Naive thymus-derived CD4-positive, alpha-beta T cell (primary cell): ENCODE measurements at regions not wholly inside any gene's neighbourhood (a gene's known extent, or its start where the extent isn't known, plus 50 kb on each side); places are given as distances from the start of the nearest gene placed in this dataset.

Experiments
- ATAC-seq: fragments of 150-1000 bp; cut with Tn5 transposase; 2 replicates; pipeline ENCODE4 v1.10.0; 2021; ENCODE audit warnings: mild to moderate bottlenecking, moderate library complexity
- CTCF ChIA-PET: fragments of 350-600 bp; sonication (Branson Sonifier 250); formaldehyde crosslinking; loops from one replicate; lab custom pipeline; 2021; ENCODE audit warnings: antibody characterized with exemption; lab: Charles Lee
- POLR2A ChIA-PET: fragments of 350-600 bp; sonication (Branson Sonifier 250); formaldehyde crosslinking; loops from one replicate; lab custom pipeline; 2021; ENCODE audit warnings: antibody characterized with exemption, inconsistent platforms; lab: Charles Lee
- DNase-seq, 9 donors: peaks; one replicate each; pipeline versions ENCODE4 v3.0.0 to v3.0.0-alpha.2; 2020 to 2022; ENCODE audit warnings: mixed read lengths in 1 of 9
- H3K27ac ChIP-seq: one replicate; pipeline ENCODE4 v1.7.0; 2013; ENCODE audit warnings: mild to moderate bottlenecking, low read depth, low read length, moderate library complexity
- H3K27me3 ChIP-seq, 2 donors: one replicate each; pipeline ENCODE4 v1.7.0; 2013; ENCODE audit warnings: low read length in 2 of 2, mild to moderate bottlenecking in 2 of 2, moderate library complexity in 2 of 2; ENCODE audit not compliant: control insufficient read depth in 2 of 2, insufficient read depth in 2 of 2
- H3K36me3 ChIP-seq, 3 experiments: 1 replicate in 2 of 3; 2 replicates in 1 of 3; pipeline ENCODE4 v1.7.0; 2013; ENCODE audit warnings: low read length in 3 of 3, mild to moderate bottlenecking in 3 of 3, moderate library complexity in 1 of 3; ENCODE audit not compliant: insufficient read depth in 3 of 3, control insufficient read depth in 2 of 3
- H3K4me1 ChIP-seq, 2 donors: one replicate each; pipeline ENCODE4 v1.7.0; 2013; ENCODE audit warnings: low read length in 2 of 2, mild to moderate bottlenecking in 2 of 2, moderate library complexity in 1 of 2; ENCODE audit not compliant: control insufficient read depth in 2 of 2, insufficient read depth in 2 of 2
- H3K4me3 ChIP-seq: 2 replicates; pipeline ENCODE4 v1.7.0; 2013; ENCODE audit warnings: mild to moderate bottlenecking, low read length
- H3K9me3 ChIP-seq, 3 experiments: 1 replicate in 2 of 3; 2 replicates in 1 of 3; pipeline ENCODE4 v1.7.0; 2013; ENCODE audit warnings: low read length in 3 of 3; ENCODE audit not compliant: control insufficient read depth in 2 of 3
- H3K27ac Mint-ChIP-seq, 9 donors: one replicate each; pipeline ENCODE4 v1.8.0; 2020 to 2022; ENCODE audit warnings: mixed read lengths in 9 of 9, mild to moderate bottlenecking in 8 of 9, moderate library complexity in 5 of 9, inconsistent platforms in 2 of 9
- H3K27me3 Mint-ChIP-seq, 5 donors: one replicate each; pipeline ENCODE4 v1.8.0; 2021 to 2022; ENCODE audit warnings: mixed read lengths in 5 of 5, mild to moderate bottlenecking in 1 of 5
- H3K36me3 Mint-ChIP-seq, 5 donors: one replicate each; pipeline ENCODE4 v1.8.0; 2020 to 2022; ENCODE audit warnings: mixed read lengths in 5 of 5, mild to moderate bottlenecking in 3 of 5, inconsistent platforms in 1 of 5
- H3K4me1 Mint-ChIP-seq, 7 donors: one replicate each; pipeline ENCODE4 v1.8.0; 2020 to 2022; ENCODE audit warnings: mixed read lengths in 7 of 7, mild to moderate bottlenecking in 3 of 7, inconsistent platforms in 1 of 7
- H3K4me3 Mint-ChIP-seq, 10 donors: one replicate each; pipeline ENCODE4 v1.8.0; 2020 to 2022; ENCODE audit warnings: mild to moderate bottlenecking in 10 of 10, mixed read lengths in 10 of 10, moderate library complexity in 6 of 10, inconsistent platforms in 2 of 10
- H3K9me3 Mint-ChIP-seq, 11 donors: one replicate each; pipeline ENCODE4 v1.8.0; 2020 to 2022; ENCODE audit warnings: mixed read lengths in 11 of 11, mild to moderate bottlenecking in 4 of 11, inconsistent platforms in 1 of 11, moderate library complexity in 1 of 11
- intact Hi-C, 2 donors: fragments of 100-400 bp; cut with micrococcal nuclease; formaldehyde crosslinking; loops; one replicate each; pipeline ENCODE4 v1.15.1; 2023

DNA sequence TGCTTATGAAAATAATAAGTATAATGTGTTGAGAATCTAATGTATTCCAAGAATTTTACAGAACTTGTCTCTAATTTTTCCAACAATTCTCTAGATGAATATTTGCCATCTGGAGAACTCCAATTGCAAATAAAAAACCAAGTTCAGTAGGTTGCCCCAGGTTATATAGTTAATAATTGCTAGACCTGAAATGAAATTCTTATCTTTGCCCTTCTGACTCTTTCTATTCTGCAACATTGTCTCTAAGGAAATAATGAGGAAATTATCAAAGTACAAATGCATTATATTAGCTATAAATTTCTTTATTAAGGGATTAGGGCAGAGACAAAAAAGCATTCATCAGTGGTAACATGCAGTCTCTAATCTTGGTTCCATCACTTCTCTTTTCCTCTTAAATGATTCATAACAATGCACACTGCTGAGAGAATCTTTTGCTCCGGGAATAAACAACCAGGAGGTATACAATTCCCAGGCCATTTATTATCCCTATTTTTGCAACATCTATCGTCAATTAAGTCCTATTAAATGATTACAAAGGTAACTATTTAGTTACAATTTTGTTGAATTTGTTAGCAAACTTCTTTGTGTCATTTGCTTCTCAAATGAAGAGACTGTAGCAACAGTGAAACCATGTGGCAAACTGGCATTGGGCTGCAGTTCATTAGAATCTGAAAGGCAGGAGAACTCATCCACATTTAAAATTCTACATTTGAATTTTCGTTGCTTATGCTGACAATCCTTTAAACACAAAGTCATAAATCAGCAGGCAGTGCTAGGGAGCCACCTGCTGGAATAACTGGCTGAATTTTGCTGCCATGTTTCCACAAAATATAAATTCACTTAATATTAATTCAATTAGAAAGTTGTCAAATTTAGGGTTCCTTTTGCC is 349.6 kb downstream of the KIF2B start:
- no peak overlapping the region for H3K27ac Mint-ChIP-seq
- no peaks in the 10 kb centered on the region for H3K4me1 Mint-ChIP-seq
- Histone ChIP-seq H3K9me3 (no peaks in the 10 kb centered on the region), H3K36me3 (no peaks in the 10 kb centered on the region), H3K4me3 (no peak overlapping the region), H3K27me3 (no peaks in the 10 kb centered on the region), H3K27ac (no peak overlapping the region), H3K4me1 (no peaks in the 10 kb centered on the region)
- ATAC-seq (no peak), DNase-seq (no peak)
- intact Hi-C loops: no loop called here
- ChIA-PET POLR2A (no interaction called here), CTCF (no interaction called here)
- H3K36me3 Mint-ChIP-seq: no peaks in the 10 kb centered on the region
- H3K27me3 Mint-ChIP-seq: no peaks in the 10 kb centered on the region
- H3K4me3 Mint-ChIP-seq: no peak overlapping the region
- peaks cover 0 to 11% (median 2%) of the 10 kb centered on the region in 11 donors for H3K9me3 Mint-ChIP-seq

DNA sequence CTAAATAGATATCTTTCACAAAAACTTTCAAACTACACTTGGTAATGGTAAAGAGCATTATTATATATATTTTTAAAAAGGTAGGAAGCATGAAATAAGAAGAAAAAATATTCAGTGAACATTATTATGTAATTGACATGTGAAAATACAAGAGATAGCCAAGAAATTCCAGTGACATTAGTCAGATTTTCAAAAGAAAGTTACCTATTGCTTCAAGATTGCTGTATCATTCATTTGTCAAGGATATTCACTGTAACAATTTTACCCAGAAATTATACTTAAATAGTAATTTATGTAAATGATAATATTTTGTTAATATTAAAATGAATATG is 350.2 kb downstream of the KIF2B start:
- H3K4me1 Mint-ChIP-seq: no peaks in the 10 kb centered on the region
- no peak overlapping the region for H3K4me3 ChIP-seq
- ATAC-seq (no peak), DNase-seq (no peak)
- no peaks in the 10 kb centered on the region for H3K27me3 Mint-ChIP-seq
- H3K36me3 Mint-ChIP-seq: no peaks in the 10 kb centered on the region
- no peaks in the 10 kb centered on the region for H3K9me3 ChIP-seq
- H3K4me3 Mint-ChIP-seq: no peak overlapping the region
- H3K27ac ChIP-seq: no peak overlapping the region
- H3K27me3 ChIP-seq: no peaks in the 10 kb centered on the region
- CTCF ChIA-PET: no interaction called here
- H3K27ac Mint-ChIP-seq: no peak overlapping the region
- H3K9me3 Mint-ChIP-seq: peaks cover 0 to 11% (median 3%) of the 10 kb centered on the region in 11 donors
- POLR2A ChIA-PET: no interaction called here
- H3K4me1 ChIP-seq: no peaks in the 10 kb centered on the region
- no peaks in the 10 kb centered on the region for H3K36me3 ChIP-seq
- intact Hi-C loops: no loop called here

DNA sequence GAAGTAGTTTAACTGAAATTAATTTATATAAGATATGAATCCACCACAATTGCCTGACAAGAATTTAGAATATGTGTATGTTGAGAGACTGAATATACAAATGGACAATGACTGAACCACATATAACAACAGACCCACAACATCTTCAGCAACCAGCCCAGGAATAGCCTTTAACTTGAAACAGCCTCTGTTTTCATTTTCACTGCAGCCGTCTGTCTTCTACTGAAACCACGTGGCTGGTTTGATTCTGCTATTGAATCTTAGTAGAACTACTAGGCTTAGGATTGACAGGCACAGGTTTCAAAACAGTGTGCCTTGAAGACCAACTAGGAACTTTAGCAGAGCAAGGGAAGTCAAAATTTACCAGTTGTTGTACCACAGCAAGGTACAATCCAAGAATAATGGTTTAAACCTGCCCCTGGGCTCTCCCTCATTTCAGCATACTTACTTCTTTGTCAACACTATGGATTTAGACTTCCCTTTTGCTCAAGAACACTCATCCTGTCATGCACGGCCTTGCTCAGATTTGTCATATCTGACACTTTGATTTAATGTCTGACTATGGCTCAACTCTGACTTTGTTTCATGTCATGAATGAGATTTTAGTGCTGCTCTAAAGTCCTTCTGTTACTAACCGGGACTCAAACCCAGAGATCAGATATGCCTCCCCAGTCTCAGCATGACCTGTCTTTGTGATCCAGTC is 355.0 kb downstream of the KIF2B start:
- ATAC-seq: no peak
- peaks cover 0 to 21% (median 4%) of the 10 kb centered on the region in 11 donors for H3K9me3 Mint-ChIP-seq
- no peaks in the 10 kb centered on the region for H3K4me1 Mint-ChIP-seq
- Histone ChIP-seq H3K27ac (no peak overlapping the region), H3K4me3 (no peak overlapping the region), H3K27me3 (no peaks in the 10 kb centered on the region), H3K9me3 (no peaks in the 10 kb centered on the region), H3K36me3 (no peaks in the 10 kb centered on the region), H3K4me1 (no peaks in the 10 kb centered on the region)
- CTCF ChIA-PET: no interaction called here
- H3K36me3 Mint-ChIP-seq: no peaks in the 10 kb centered on the region
- no peaks in the 10 kb centered on the region for H3K27me3 Mint-ChIP-seq
- intact Hi-C loops: no loop called here
- POLR2A ChIA-PET: no interaction called here
- H3K27ac Mint-ChIP-seq: no peak overlapping the region
- no peak overlapping the region for H3K4me3 Mint-ChIP-seq
- no peak for DNase-seq

DNA sequence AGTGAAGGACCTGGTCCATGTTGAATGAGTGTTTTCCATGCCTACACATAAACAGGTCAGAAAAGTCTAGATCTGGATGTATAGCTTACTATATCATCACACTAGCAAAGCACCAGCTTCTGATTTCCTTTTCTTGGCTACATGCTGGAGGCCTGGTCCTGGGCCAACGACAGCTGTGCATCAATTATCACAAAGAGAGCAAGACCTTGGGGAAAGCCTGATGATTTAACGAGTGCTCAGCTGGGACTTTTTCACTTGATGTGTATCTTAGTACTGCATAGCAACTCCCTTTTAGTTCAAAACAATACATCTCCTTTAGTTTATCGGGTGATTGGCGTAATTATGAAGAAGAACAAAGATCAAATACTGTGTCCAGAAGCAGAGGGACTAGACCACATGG is 358.2 kb downstream of the KIF2B start:
- Histone ChIP-seq H3K4me1 (no peaks in the 10 kb centered on the region), H3K9me3 (no peaks in the 10 kb centered on the region), H3K27ac (no peak overlapping the region), H3K27me3 (no peaks in the 10 kb centered on the region), H3K4me3 (no peak overlapping the region), H3K36me3 (no peaks in the 10 kb centered on the region)
- no peaks in the 10 kb centered on the region for H3K4me1 Mint-ChIP-seq
- DNase-seq: no peak
- H3K9me3 Mint-ChIP-seq: peaks cover 3 to 17% (median 6%) of the 10 kb centered on the region in 11 donors
- ChIA-PET POLR2A (no interaction called here), CTCF (no interaction called here)
- no peak for ATAC-seq
- H3K36me3 Mint-ChIP-seq: no peaks in the 10 kb centered on the region
- H3K27ac Mint-ChIP-seq: no peak overlapping the region
- intact Hi-C loops: no loop called here
- no peak overlapping the region for H3K4me3 Mint-ChIP-seq
- no peaks in the 10 kb centered on the region for H3K27me3 Mint-ChIP-seq

DNA sequence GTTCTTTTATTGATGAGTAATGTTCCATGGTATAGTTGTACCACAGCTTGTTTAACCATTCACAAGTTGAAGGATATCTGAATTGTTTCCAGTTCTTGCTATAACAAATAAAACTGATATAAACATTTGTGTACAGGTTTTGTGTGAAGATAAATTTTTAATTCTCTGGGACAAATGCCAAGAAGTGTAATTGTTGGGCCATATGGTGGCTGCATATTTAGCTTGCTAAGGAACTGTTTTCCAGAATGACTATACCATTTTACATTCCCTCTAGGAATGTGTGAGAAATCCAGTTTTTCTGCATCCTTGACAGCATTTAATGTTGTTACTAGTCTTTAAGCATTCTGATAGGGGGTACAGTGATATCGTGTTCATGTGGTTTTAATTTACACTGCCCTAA is 368.5 kb downstream of the KIF2B start:
- ATAC-seq (no peak), DNase-seq (no peak)
- H3K4me1 Mint-ChIP-seq: no peaks in the 10 kb centered on the region
- no peak overlapping the region for H3K27ac Mint-ChIP-seq
- Histone ChIP-seq H3K9me3 (peaks cover 0 to 4% (median 0%) of the 10 kb centered on the region in 3 experiments), H3K4me1 (no peaks in the 10 kb centered on the region), H3K4me3 (no peak overlapping the region), H3K27me3 (no peaks in the 10 kb centered on the region), H3K36me3 (no peaks in the 10 kb centered on the region), H3K27ac (no peak overlapping the region)
- peaks cover 0 to 13% (median 6%) of the 10 kb centered on the region in 11 donors for H3K9me3 Mint-ChIP-seq
- H3K36me3 Mint-ChIP-seq: no peaks in the 10 kb centered on the region
- intact Hi-C loops: no loop called here
- POLR2A ChIA-PET: no interaction called here
- H3K4me3 Mint-ChIP-seq: no peak overlapping the region
- no peaks in the 10 kb centered on the region for H3K27me3 Mint-ChIP-seq
- CTCF ChIA-PET: no interaction called here

DNA sequence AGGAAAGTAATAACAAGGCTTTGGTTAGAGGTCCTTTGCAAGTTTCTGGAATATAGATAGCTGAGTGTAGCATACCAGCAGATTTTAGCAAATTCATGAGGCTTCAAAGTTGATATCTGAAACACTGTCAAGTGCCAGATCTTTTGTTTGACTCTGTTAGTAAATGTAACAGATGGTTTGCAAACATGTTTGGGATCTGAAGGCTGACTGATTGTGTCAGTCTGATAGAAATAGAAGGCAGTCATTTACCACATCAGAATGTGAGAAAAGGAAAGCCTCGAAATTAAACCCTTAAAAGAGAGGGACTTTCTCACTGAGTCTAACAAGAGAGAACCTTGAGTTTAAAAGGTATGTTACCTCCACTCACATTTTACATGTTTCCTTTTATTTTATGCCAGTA is 371.5 kb downstream of the KIF2B start:
- no peak overlapping the region for H3K4me3 Mint-ChIP-seq
- Histone ChIP-seq H3K9me3 (peaks cover 0 to 4% (median 0%) of the 10 kb centered on the region in 3 experiments), H3K4me3 (no peak overlapping the region), H3K27me3 (no peaks in the 10 kb centered on the region), H3K36me3 (no peaks in the 10 kb centered on the region), H3K27ac (no peak overlapping the region), H3K4me1 (no peaks in the 10 kb centered on the region)
- H3K27me3 Mint-ChIP-seq: no peaks in the 10 kb centered on the region
- H3K4me1 Mint-ChIP-seq: no peaks in the 10 kb centered on the region
- H3K36me3 Mint-ChIP-seq: no peaks in the 10 kb centered on the region
- ChIA-PET POLR2A (no interaction called here), CTCF (no interaction called here)
- peaks cover 0 to 12% (median 5%) of the 10 kb centered on the region in 11 donors for H3K9me3 Mint-ChIP-seq
- DNase-seq (no peak), ATAC-seq (no peak)
- no peak overlapping the region for H3K27ac Mint-ChIP-seq
- intact Hi-C loops: no loop called here

DNA sequence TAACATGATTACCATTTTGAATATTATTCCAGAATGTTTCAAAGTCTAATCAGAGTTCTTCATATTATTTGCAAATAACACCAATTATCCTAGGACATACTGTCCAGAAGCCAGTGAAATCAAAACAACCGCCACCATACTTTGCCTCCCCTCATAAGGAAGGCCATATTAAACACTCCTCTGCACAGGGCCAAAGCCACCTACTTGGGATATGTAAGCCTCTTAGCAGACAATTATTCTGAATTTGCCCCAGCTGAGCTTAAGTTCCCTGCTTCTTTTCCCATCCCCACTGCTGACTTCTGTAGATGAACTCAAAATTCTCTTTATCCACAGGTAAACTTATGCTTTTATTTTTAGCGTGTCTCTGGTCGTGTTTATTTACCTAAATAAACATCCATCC is 374.0 kb downstream of the KIF2B start:
- Mint-ChIP-seq H3K36me3 (no peaks in the 10 kb centered on the region), H3K4me3 (no peak overlapping the region), H3K27me3 (no peaks in the 10 kb centered on the region), H3K4me1 (no peaks in the 10 kb centered on the region), H3K27ac (no peak overlapping the region), H3K9me3 (peaks cover 0 to 12% (median 4%) of the 10 kb centered on the region in 11 donors)
- H3K4me1 ChIP-seq: no peaks in the 10 kb centered on the region
- H3K4me3 ChIP-seq: no peak overlapping the region
- no peak for DNase-seq
- CTCF ChIA-PET: no interaction called here
- peaks cover 0 to 4% (median 0%) of the 10 kb centered on the region in 3 experiments for H3K9me3 ChIP-seq
- intact Hi-C loops: no loop called here
- no peak overlapping the region for H3K27ac ChIP-seq
- POLR2A ChIA-PET: no interaction called here
- no peaks in the 10 kb centered on the region for H3K36me3 ChIP-seq
- no peak for ATAC-seq
- no peaks in the 10 kb centered on the region for H3K27me3 ChIP-seq
